ENCODE measurements at regions not wholly inside any gene's neighbourhood (a gene's known extent, or its start where the extent isn't known, plus 50 kb on each side); places are given as distances from the start of the nearest gene placed in this dataset.

DNA sequence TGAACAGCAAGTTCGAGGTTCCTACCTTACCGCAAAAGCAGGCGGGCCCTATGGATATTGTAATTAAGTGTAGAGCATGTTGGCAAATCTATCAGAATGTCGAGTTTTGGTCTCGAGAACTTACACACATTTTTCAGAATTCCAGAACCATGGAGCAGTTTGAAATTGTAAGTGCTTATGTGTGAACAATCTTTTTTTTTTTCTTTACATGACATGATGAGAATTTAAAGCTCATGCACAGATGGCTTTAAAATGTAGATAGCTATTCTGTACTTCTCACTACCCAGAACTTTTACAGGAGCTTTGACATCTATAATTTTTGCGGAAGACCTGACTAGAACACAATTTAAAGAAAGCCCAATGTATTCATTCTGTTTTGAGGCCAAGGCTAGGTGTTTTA lies 117.8 kb upstream of the RSPO3 start:
- Histone ChIP-seq H3K79me2 (ENCODE audit: insufficient read depth, low read depth) (no peaks in the 10 kb centered on the region), H3K4me3 (IDR thresholded peaks at IDR 0.05; ENCODE audit: insufficient read depth, low read depth, low read length) (no peak overlapping the region), H4K20me1 (ENCODE audit: insufficient read depth) (no peaks in the 10 kb centered on the region), H3K36me3 (ENCODE audit: insufficient read depth) (no peaks in the 10 kb centered on the region), H3K4me1 (ENCODE audit: low read depth, poor library complexity, severe bottlenecking) (no peaks in the 10 kb centered on the region), H3K4me2 (no peak overlapping the region), H3K27ac (no peak overlapping the region), H2AFZ (ENCODE audit: low read depth) (no peak overlapping the region), H3K9ac (no peak overlapping the region), H3K27me3 (ENCODE audit: insufficient read depth, low read depth) (no peaks in the 10 kb centered on the region)
- TF ChIP-seq, protein P1, sequence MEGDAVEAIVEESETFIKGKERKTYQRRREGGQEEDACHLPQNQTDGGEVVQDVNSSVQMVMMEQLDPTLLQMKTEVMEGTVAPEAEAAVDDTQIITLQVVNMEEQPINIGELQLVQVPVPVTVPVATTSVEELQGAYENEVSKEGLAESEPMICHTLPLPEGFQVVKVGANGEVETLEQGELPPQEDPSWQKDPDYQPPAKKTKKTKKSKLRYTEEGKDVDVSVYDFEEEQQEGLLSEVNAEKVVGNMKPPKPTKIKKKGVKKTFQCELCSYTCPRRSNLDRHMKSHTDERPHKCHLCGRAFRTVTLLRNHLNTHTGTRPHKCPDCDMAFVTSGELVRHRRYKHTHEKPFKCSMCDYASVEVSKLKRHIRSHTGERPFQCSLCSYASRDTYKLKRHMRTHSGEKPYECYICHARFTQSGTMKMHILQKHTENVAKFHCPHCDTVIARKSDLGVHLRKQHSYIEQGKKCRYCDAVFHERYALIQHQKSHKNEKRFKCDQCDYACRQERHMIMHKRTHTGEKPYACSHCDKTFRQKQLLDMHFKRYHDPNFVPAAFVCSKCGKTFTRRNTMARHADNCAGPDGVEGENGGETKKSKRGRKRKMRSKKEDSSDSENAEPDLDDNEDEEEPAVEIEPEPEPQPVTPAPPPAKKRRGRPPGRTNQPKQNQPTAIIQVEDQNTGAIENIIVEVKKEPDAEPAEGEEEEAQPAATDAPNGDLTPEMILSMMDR (conservative IDR thresholded peaks at IDR 0.05; ENCODE audit: low read depth, low read length): no peak

DNA sequence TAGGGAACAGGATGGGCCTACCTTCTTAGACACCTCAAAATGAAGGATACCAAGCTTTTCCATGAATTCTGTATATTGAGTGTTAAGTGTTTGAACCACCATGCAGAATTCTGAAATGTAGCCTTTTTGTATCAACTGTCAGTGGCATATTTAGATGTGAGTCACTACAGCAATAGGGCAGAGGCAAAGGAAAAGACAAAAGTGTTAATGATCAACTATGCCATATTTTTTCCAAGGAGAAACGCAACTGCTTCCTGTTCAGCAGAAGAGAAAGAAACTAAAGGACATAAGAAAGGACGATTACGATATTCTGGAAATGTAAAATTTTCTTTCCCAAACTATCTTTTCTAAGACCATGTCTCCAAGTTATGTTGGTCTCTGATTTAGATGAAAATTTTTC lies 104.6 kb upstream of the RSPO3 start:
- Histone ChIP-seq H3K4me3 (IDR thresholded peaks at IDR 0.05; ENCODE audit: insufficient read depth, low read depth, low read length) (no peak overlapping the region), H3K4me1 (ENCODE audit: low read depth, poor library complexity, severe bottlenecking) (no peaks in the 10 kb centered on the region), H3K27me3 (ENCODE audit: insufficient read depth, low read depth) (no peaks in the 10 kb centered on the region), H4K20me1 (ENCODE audit: insufficient read depth) (no peaks in the 10 kb centered on the region), H3K27ac (no peak overlapping the region), H3K36me3 (ENCODE audit: insufficient read depth) (no peaks in the 10 kb centered on the region), H3K4me2 (no peak overlapping the region), H3K9ac (no peak overlapping the region), H2AFZ (ENCODE audit: low read depth) (no peak overlapping the region), H3K79me2 (ENCODE audit: insufficient read depth, low read depth) (no peaks in the 10 kb centered on the region)
- TF ChIP-seq, protein P1 (conservative IDR thresholded peaks at IDR 0.05; ENCODE audit: low read depth, low read length): no peak

DNA sequence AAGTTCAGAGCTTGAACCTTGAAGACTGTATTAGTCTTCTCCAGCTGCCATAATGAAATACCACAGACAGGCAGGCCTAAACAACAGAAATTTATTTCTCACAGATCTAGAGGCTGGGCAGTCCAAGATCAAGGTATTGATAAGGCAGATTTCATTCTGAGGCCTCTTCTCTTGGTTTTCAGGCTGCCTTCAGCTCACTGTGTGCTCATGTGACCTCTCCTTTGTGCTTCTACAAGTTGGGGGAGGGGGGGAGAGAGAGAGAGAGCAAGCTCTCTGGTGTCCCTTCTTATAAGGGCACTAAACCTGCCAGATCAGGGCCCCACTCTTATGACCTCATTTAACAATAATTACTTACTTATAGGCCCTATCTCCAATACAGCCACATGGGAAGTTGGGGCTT lies 102.6 kb upstream of the RSPO3 start:
- TF ChIP-seq, protein P1 (conservative IDR thresholded peaks at IDR 0.05; ENCODE audit: low read depth, low read length): no peak
- no peak overlapping the region for H3K27ac ChIP-seq

DNA sequence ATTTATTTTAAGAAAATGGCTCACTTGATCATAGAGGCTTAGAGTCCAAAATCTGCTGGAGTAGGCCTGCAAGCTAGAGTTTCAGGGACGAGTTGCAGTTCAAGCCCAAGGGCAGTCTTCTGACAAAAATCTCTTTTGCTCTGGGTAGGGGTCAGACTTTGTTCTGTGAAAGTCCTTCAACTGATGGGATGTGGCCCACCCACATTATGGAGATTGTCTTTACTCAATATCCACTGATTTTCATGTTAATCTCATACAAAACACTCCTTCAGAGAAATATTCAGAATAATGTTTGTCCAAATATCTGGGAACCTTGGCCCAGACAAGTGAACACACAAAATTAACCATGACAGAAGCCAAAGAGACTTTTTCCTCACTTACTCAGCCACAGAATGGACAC lies 98.6 kb upstream of the RSPO3 start:
- H2AFZ ChIP-seq (ENCODE audit: low read depth): no peak overlapping the region

More for the DNA sequence above, 102.6 kb upstream of the RSPO3 start:
- Histone ChIP-seq H3K4me3 (IDR thresholded peaks at IDR 0.05; ENCODE audit: insufficient read depth, low read depth, low read length) (no peak overlapping the region), H3K4me1 (ENCODE audit: low read depth, poor library complexity, severe bottlenecking) (no peaks in the 10 kb centered on the region), H3K4me2 (no peak overlapping the region), H4K20me1 (ENCODE audit: insufficient read depth) (no peaks in the 10 kb centered on the region), H3K27me3 (ENCODE audit: insufficient read depth, low read depth) (no peaks in the 10 kb centered on the region), H2AFZ (ENCODE audit: low read depth) (no peak overlapping the region), H3K9ac (no peak overlapping the region), H3K36me3 (ENCODE audit: insufficient read depth) (no peaks in the 10 kb centered on the region), H3K79me2 (ENCODE audit: insufficient read depth, low read depth) (no peaks in the 10 kb centered on the region)

More for the DNA sequence above, 98.6 kb upstream of the RSPO3 start:
- Histone ChIP-seq H3K4me1 (ENCODE audit: low read depth, poor library complexity, severe bottlenecking) (no peaks in the 10 kb centered on the region), H3K27ac (no peak overlapping the region), H3K4me2 (no peak overlapping the region), H3K27me3 (ENCODE audit: insufficient read depth, low read depth) (no peaks in the 10 kb centered on the region), H3K4me3 (IDR thresholded peaks at IDR 0.05; ENCODE audit: insufficient read depth, low read depth, low read length) (no peak overlapping the region), H4K20me1 (ENCODE audit: insufficient read depth) (no peaks in the 10 kb centered on the region), H3K9ac (no peak overlapping the region), H3K79me2 (ENCODE audit: insufficient read depth, low read depth) (no peaks in the 10 kb centered on the region), H3K36me3 (ENCODE audit: insufficient read depth) (no peaks in the 10 kb centered on the region)
- TF ChIP-seq, protein P1 (conservative IDR thresholded peaks at IDR 0.05; ENCODE audit: low read depth, low read length): no peak
